GM18519 (cell line): ENCODE measurements at regions not wholly inside any gene's neighbourhood (a gene's known extent, or its start where the extent isn't known, plus 50 kb on each side); places are given as distances from the start of the nearest gene placed in this dataset.
"Not testable (repeated sequence)": the region's sequence is repeated elsewhere in the genome, so short reads cannot be mapped to it uniquely, and the experiment has no call there.

Experiments
- ATAC-seq: cut with Tn5 transposase; IDR thresholded peaks from one replicate; pipeline ENCODE4 v1.9.1; 2021; ENCODE audit warnings: mild to moderate bottlenecking, moderate library complexity; ENCODE audit not compliant: unreplicated experiment, low FRiP score

DNA sequence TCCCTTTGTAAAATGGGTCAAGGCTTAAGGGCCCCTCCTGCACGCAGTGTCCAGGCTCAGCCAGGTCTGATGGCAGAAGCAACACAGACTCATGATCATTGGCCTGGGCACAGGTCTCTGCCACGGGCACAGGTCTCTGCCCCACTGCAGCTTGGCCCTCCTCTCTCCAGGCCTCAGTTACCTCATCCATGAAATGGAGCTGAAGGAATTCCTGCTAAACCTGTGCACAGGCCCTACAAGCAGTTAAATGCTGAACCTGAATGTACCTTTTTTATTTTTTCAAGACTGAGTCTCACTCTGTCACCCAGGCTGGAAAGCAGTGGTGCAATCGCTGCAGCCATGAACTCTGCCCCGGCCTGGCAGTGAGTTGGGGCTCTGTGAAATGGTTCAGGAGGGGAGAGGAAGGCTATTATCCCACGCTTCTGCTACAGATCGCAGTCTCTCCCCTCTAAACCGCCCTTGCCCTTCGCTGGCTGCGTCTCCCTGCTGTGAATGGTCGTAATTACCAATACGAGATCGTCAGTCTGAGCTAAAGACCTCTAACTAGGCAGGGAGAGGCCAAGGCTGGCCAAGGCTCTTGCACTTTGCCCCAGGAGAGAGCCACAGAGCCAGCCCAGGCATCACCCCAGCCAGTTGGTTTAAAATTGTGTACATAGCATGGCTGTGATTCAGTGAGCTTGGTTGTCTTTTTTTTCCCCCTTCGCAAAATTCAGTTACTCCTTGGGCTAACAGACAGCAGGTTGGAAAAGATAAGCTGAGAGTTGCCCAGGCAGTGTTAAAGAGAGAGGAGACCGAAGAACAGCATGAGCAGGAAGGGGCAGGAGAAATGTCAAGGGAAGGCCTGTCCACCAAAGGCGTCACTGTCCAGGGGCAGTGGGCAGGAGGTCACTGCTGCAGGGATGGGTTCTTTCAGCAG lies 93.0 kb upstream of the KCTD7 start:
- ATAC-seq: no peak

DNA sequence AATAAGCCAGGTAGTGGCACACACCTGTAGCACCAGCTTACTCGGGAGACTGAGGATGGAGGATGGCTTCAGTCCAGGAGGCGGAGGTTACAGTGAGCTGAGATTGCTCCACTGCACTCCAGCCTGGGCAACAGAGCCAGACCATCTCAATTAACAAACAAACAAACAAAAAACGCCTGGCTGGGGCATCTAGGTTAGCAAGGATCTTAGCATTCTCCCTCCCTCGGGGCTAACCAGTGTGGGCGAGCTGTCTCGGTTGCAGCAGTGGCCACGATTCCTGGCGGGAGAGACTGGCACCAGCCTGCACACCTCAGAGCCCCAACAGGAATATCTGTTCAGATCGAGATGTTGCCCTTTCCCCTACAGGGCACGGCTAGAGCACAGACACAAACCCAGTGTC lies 91.3 kb upstream of the KCTD7 start:
- no peak for ATAC-seq

DNA sequence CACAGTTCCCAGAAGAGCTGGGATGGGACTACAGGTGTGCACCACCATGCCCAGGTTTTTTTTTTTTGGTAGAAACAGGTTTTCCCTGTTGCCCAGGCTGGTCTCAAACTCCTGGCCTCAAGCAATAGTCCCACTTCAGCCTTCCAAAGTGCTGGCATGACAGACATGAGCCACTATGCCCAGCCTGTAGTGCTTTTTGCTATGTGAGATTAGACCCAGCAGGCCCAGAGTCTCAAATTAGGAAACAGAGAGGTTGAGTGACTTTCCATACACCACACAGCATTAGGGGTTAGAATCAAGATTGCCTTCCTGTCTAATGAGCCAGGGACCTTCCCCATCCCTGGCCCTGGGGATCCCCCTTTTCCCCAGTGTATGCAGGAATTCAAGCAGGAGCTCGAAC lies 90.8 kb upstream of the KCTD7 start:
- no peak for ATAC-seq

DNA sequence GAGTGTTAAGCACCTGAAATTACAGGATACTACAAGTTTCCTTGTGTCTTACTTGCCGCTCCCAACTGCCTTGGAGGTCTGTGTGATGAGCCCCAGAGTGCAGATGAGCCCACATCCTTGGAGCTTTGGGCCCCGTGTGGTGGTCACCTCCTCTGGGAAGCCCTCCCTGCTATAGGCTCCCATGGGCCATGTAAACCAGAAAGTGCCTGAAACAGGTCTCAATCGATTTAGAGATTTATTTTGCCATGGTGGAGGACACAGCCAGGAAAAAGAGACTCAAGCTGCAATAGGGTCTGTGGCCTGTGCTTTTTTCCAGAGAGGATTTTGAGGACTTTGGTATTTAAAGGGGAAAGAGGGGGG lies 89.4 kb upstream of the KCTD7 start:
- no peak for ATAC-seq

DNA sequence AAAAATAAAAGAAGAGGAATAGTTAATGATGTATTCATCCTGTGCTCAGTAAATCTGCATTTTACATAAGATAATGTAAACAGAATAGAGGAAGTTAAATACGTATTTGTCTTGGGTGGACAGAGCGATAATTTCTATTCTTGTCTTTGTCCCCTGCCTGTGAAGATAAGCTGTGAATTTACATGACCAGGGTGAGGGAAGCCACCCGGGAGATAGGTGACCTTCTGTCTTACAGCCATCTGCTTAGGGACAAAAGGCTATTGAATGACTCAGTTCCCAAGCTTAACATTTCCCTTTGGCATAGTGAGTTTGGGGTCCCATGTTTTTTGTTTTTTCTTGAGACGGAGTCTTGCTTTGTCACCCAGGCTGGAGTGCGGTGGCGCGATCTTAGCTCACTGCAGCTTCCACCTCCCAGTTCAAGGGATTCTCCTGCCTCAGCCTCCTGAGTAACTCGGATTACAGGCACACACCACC lies 88.7 kb upstream of the KCTD7 start:
- no peak for ATAC-seq

DNA sequence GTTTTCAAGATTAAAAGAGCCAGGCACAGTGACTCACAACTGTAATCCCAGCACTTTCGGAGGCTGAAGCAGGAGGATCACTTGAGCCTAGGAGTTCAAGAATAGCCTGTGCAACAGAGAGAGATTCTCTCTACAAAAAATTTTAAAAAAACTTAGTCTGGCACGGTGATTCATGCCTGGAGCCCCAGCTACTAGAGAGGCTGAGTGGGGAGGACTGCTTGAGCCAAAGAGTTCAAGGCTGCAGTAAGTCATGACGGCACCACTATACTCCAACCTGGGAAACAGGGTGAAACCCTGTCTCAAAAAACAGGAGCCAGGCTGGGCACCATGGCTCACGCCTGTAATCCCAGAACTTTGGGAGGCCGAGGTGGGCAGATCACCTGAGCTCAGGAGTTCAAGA lies 86.6 kb upstream of the KCTD7 start:
- ATAC-seq: no peak

DNA sequence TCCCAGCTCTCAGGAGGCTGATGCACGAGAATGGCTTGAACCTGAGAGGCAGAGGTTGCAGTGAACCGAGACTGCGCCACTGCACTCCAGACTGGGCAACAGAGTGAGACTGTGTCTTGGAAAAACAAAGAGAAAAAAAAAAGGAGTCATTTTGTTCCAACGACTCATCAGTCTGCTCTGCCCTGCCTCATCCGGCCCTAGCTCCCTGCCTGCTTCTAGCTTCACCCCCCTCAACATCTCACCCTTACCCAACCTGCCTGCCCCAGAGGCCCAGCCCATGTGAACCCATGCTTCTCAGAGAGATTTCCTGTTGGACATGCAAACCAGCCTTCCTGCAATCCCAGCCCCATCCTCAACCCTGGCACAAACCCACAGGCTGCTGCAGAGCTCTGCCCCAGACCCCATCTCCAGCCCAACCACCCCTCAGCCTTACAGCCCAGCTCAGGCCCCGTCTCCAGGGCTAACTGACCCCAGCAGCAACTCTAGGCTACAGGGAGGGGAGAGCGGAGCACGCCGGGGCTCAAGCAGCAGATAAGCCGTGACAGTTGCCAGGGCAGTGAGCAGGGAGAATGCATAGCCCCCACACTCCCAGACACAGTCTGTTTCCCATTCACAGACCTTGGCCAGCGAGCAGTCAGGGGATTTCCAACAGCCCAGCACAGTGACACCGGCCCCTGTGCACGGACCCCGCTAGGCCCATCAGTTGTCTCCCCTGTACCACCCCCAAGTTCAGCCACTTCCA lies 86.0 kb upstream of the KCTD7 start:
- no peak for ATAC-seq

DNA sequence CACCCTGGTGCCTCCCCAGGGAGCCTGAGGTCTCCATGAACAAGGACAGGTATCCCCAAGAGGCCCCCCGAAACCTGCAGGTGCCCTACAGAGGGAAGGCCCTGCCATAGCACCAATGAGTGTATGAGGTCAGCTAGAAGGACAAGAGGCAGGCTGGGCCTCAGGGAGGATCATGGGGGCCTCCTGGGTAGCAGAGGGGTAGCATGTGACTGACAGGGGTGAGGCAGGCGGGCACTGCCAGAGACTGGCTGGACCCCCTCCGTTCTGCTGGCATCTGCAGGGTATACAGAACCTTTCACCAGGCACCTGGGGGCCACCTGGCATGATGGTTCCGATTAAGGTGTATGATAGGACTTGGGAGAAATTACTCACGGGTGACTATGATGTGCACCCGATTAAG lies 79.2 kb upstream of the KCTD7 start:
- no peak for ATAC-seq

DNA sequence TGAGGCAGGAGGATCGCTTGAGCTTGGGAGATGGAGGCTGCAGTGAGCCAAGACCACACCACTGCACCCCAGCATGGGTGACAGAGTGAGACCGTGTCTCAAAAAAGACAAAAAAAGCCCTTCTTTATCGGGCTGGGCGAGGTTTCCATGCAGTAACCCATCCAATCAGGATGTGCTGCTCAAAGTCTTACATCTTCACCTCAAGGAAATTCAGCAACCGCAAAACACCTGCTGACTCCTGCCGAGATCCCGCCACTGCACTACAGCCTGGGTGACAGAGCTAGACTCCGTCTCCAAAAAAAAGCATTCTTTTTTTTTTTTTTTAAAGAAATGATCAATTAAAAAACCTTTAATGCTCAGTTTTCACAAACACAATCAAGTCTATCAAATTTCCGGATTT lies 75.7 kb upstream of the KCTD7 start:
- ATAC-seq: no peak

DNA sequence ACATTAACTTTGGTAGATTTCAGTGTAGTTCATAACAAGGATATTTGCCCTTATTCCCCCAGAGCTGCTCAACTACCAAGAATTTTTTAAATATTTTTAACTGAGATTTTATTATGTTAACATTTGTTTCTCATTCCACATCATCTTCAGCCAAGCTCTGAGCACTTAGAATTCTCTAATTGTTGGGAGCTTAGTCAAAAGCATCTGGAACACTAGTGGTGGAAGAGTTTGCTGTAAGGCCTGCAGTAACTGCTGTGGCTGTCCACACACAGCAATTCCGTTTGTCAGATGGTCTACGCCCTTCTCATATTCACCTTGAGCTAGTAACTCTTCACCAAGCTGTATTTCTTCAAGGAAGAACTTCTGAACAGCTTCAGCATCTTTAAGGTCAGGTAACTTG lies 75.0 kb upstream of the KCTD7 start:
- ATAC-seq: not testable (repeated sequence)

DNA sequence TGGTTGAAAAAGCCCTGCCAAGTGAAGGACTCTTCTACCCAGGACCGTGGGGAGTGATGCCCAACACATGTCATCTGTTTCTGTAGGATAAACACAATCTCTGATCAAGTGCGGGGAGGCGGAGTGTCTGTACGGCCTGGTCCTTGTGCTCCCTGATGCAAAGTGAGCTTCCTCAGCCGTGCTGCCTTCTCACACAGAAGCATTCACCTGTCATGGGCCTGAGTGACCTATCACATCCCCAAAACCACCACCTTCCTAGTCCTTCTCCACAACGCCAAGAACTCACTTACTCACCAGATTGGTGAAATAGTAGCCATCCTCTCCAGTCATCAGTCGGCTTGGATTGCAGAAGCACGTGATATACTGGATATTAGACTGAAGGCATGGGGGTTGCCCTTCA lies 74.4 kb upstream of the KCTD7 start:
- not testable (repeated sequence) for ATAC-seq

DNA sequence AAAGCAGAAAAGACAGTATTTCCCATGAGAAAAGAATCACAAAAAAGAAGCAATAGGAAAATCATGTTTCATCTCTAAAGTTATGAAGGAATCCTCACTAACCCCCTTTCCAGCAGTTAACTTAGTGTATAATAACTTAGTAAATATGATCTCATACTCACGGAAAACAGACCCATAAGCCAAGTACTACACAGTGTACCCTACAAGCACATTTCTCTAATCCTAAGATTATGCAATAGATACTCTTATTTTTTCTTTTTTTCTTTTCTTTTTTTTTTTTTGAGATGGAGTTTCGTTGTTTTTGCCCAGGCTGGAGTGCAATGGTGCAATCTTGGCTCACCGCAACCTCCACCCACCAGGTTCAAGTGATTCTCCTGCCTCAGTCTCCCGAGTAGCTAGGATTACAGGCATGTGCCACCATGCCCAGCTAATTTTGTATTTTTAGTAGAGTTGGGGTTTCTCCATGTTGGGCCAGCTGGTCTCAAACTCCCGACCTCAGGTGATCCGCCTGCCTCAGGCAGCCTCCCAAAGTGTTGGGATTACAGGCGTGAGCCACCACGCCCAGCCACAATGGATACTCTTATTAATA lies 73.7 kb upstream of the KCTD7 start:
- ATAC-seq: not testable (repeated sequence)

DNA sequence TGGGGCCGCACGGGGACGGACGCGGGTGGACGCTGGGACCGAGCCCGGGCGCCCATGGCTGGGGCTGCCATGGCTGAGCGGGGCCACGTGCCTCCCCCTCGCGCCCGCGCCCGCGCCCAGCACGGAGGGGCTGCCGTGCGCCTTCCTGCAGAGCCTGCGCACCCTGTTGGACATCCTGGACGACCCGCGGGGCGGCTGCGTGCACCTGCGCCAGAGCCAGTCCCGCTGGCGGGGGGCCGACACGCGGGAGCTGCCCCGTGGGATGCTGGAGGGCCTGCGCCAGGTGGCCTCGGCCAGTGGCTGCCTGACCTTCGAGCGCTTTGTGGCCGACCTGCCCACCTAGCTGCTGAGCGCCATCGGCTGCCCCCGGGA lies 72.5 kb upstream of the KCTD7 start:
- no peak for ATAC-seq

DNA sequence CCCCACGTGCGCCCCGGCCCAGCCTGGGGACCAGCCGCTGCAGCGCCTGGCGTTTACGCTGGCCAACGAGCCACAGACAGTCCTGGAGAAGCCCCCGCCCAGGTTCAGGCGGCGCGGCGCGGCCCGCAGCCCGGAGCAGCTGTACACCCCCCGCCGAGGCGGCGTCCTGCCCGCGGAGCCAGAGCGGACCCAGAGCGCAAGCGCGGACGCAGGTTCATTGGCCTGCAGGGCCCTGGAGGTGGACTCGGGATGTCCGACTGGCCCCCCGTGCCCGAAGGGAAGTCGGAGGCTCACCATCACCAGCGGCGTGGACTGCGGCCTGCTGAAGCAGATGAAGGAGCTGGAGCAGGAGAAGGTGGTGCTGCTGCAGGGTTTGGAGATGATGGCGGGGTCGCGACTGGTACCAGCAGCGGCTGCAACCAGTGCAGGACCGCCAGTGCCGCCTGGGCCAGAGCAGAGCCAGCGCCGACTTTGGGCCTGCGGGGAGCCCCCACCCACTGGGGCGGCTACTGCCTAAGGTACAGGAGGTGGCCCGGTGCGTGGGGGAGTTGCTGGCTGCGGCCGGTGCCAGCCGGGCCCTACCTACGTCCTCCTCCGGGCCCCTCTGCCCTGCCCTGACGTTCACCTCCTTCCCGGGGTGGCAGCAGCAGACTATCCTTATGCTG lies 72.0 kb upstream of the KCTD7 start:
- ATAC-seq: no peak

DNA sequence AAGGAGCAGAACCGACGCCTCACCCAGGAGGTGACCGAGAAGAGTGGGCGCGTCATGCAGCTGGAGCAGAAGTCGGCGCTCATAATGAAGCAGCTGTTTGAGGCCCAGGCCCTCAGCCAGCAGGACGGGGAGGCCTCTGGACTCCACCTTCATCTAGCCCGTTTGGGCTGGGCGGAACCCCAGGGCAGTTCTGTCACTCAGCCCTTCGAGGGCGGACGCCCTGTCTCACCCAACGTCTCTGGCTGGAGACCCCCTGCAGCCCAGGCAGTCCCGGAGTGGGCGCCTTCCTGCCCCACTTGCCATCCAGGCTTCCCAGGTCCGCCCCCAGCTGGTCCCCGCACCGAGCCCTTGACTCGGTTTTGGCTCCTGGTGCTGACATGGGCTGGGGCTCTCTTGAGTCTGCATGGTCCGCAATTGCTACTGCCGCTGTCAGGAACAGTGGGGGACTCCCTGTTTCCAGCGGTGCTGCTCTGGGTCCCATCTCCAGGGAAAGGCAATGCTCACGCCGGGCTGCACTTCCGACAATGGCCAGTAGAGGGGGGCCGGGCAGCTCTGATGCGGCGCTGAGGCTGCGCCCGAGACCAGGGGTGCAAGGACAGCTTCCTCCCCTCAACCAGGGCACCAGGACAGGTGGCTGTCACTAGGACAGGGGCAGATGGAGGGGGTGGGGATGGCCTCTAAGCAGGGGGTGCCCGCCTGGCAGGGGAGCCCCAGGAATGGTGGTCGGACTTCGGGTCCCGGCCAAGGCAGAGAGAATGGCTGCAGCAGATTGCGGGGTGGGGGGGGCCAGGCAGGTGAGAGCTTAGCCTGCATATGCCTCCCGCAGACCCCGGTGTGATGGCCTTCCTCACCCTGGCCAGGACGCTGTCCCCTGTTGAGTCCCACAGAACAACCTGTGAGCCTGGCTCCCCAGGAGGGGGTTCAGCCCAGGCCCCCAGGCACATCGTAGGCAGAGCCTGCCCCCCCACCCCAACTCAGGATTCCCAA lies 71.2 kb upstream of the KCTD7 start:
- no peak for ATAC-seq

DNA sequence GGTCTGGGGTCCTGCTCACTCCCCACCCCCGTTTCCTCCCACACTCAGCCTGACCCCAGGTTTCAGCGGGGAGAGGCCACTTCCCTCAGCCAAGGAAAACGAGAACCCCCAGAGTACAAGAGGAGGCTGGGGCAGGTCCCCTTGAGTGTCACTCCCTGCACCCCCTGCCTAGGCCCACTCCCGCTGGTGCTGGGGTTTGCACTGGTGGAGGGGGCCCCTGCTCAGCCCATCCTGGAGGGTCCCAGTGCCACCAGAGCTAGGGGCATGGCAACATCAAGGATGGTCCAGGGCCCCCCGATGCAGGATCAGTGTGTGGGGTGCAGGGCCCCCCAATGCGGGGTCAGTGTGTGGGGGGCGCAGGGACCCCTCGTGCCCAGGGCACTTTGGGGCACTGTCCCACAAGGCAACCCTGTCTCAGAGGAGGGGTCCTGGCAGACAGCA lies 70.5 kb upstream of the KCTD7 start:
- no peak for ATAC-seq

DNA sequence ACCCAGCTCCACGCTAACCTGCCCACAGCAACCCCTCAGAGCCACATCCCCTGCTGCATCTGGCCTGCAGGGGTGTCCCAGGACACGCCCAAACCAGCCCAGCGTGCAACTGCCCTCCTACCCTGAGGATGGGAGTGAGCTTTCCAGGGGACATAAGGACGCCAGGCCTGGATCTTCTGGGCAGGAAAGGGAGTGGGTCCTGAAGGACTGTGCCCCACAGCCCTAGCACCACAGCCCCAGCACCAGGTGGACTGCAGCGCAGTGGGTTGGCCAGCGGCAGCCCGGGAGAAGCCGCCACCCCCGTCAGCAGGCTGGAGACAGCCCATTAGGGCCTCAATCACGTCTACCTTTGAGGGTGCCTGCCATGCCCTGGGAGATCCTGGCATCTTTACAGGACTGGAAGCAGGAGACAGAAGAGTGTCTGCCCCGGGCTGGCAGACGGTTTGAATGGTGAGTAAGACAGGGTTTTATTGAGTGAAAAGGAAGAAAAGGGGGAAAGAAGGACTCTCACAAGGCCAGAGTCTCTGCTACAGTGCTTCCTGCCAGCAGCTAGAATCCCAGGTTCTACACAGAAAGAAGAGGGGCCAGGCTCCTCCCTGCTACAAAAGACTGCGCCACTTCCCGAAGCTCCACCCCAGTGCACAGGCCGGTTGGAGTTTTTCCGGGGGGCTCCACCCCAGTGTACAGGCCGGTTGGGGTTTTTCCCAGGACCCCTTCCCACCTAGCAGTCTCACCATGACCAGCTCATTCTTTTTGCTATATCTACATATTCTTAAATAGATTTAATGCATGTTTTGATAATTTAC lies 69.8 kb upstream of the KCTD7 start:
- ATAC-seq: no peak

DNA sequence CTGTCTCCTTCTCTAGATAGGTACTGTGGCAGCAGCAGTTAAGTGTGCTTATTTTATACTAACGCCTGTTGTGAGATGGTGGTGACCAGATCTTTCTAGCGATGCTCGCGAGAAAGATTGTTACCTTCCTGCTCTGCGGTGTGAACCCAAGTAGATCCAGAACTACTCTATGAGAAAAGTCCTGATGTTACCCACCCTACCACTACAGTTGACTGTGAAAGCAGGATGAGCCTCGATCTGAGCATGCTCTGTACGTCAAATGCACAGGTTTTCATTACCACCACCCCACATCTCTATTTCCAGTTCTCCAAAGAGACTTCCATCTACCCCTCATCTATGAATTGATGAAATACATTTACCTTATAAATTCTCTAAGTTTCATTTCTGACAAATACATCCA lies 64.6 kb upstream of the KCTD7 start:
- no peak for ATAC-seq

DNA sequence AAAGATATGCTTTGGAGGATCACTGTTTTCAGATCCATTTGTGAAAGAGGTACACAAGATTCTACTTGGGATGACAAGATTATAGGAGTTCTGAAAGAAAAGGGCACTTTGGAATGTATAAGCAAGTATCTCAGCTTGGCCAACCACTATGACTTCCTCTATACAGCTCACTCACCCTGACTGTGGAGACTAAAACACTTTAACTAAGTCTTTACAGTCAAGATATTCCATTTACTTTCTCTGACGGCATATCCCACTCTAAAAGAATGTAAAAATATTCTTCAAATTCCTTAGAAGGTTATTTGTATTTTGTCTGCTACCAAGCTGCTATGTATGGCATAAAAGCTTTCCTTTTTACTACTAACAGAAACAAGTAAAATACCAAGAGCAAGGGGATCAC lies 58.5 kb upstream of the KCTD7 start:
- ATAC-seq: not testable (repeated sequence)
